GM12878 (cell line): ENCODE measurements at regions not wholly inside any gene's neighbourhood (a gene's known extent, or its start where the extent isn't known, plus 50 kb on each side); places are given as distances from the start of the nearest gene placed in this dataset.

Experiments
- ATAC-seq: fragments of 200-7000 bp; cut with Tn5 transposase; 3 replicates; pipeline ENCODE4 v1.9.1; 2020; ENCODE audit warnings: mild to moderate bottlenecking, moderate library complexity
- BruUV-seq: library from RNA; stranded (reverse); fragments of 400-500 nt; replicated peaks from 2 replicates; lab custom pipeline; 2021; lab: Mats Ljungman, UMichigan
- CTCF ChIA-PET: fragments of 300-600 bp; sonication (Branson Sonifier 250); formaldehyde crosslinking; extraction: SDS; loops from one replicate; lab custom pipeline; 2021; ENCODE audit warnings: inconsistent platforms; lab: Yijun Ruan, JAX
- POLR2A ChIA-PET: fragments of 350-600 bp; formaldehyde crosslinking; extraction: SDS; loops from one replicate; lab custom pipeline; 2021; ENCODE audit warnings: inconsistent platforms; lab: Charles Lee
- RAD21 ChIA-PET: fragments of 300-600 bp; sonication (Branson Sonifier 250); formaldehyde crosslinking; loops from one replicate; lab custom pipeline; 2023; ENCODE audit warnings: antibody characterized with exemption; ENCODE audit not compliant: unreplicated experiment; lab: Charles Lee
- SMC1A ChIA-PET: fragments of 300-600 bp; sonication (Branson Sonifier 250); formaldehyde crosslinking; loops from one replicate; lab custom pipeline; 2023; ENCODE audit not compliant: unreplicated experiment, uncharacterized antibody; lab: Charles Lee
- DNase-seq: peaks from one replicate; pipeline ENCODE4 v3.0.0-alpha.2; 2011; ENCODE audit warnings: low read depth, low spot score
- FAIRE-seq: peaks from 3 replicates; lab custom pipeline; 2011; peaks lifted over from hg19 to GRCh38; lab: Jason Lieb, UNC
- H2AFZ ChIP-seq: 2 replicates; pipeline ENCODE4 v1.6.0; 2011; ENCODE audit warnings: low read depth, low read length, control low read depth; ENCODE audit not compliant: control insufficient read depth
- H3K27ac ChIP-seq: 2 replicates; pipeline ENCODE4 v1.5.1; 2011; ENCODE audit warnings: control low read depth; ENCODE audit not compliant: control insufficient read depth, insufficient read depth
- H3K27me3 ChIP-seq, 2 experiments: replicated peaks in 1 of 2; 2 replicates each; pipeline versions ENCODE4 v1.6.0 to v1.6.1; 2011; ENCODE audit warnings: low read length in 1 of 2; ENCODE audit not compliant: control insufficient read depth in 2 of 2, insufficient read depth in 2 of 2
- H3K36me3 ChIP-seq, 2 experiments: 2 replicates each; pipeline ENCODE4 v1.5.1; 2011; ENCODE audit warnings: low read length in 1 of 2; ENCODE audit not compliant: control insufficient read depth in 2 of 2, insufficient read depth in 2 of 2
- H3K4me1 ChIP-seq: 2 replicates; pipeline ENCODE4 v1.6.1; 2011; ENCODE audit warnings: mild to moderate bottlenecking, low read length, moderate library complexity, mixed read lengths; ENCODE audit not compliant: control insufficient read depth, insufficient read depth
- H3K4me2 ChIP-seq: 2 replicates; pipeline ENCODE4 v1.6.0; 2011; ENCODE audit warnings: control low read depth; ENCODE audit not compliant: control insufficient read depth, insufficient read depth
- H3K4me3 ChIP-seq: fragments of 200-600 bp; sonication (generic); 2 replicates; pipeline ENCODE4 v1.5.1; 2016
- H3K79me2 ChIP-seq: 2 replicates; pipeline ENCODE4 v1.6.0; 2011; ENCODE audit warnings: low read length; ENCODE audit not compliant: control insufficient read depth, insufficient read depth
- H3K9ac ChIP-seq: 2 replicates; pipeline ENCODE4 v1.8.0; 2011; ENCODE audit warnings: low read length, control low read depth, mixed read lengths; ENCODE audit not compliant: control insufficient read depth, insufficient read depth
- H3K9me3 ChIP-seq: replicated peaks from 3 replicates; pipeline ENCODE4 v1.5.1; 2011; ENCODE audit warnings: mild to moderate bottlenecking, low read length; ENCODE audit not compliant: control insufficient read depth, insufficient read depth
- H4K20me1 ChIP-seq: 2 replicates; pipeline ENCODE4 v1.6.0; 2011; ENCODE audit not compliant: control insufficient read depth, insufficient read depth
- CBX3 ChIP-seq: fragments of 200-600 bp; sonication (generic); IDR thresholded peaks from 2 replicates; pipeline ENCODE4 v1.6.1; 2016; ENCODE audit warnings: low read depth, borderline replicate concordance
- CHD2 ChIP-seq: IDR thresholded peaks from 2 replicates; pipeline ENCODE4 v1.6.1; 2011; ENCODE audit warnings: low read depth, low read length, improper control_type of control experiment, borderline replicate concordance
- CREM ChIP-seq: IDR thresholded peaks from 2 replicates; pipeline ENCODE4 v1.6.1; 2014; ENCODE audit warnings: antibody characterized with exemption, low read depth
- IKZF1 ChIP-seq: fragments of 450-650 bp; conservative IDR thresholded peaks from 2 replicates; pipeline ENCODE4 v1.6.1; 2017; ENCODE audit warnings: antibody characterized with exemption, mild to moderate bottlenecking
- JUND ChIP-seq: IDR thresholded peaks from 2 replicates; pipeline ENCODE4 v1.6.1; 2012; ENCODE audit warnings: low read depth, mild to moderate bottlenecking, low read length, improper control_type of control experiment, moderate library complexity
- NR2C2 ChIP-seq: IDR thresholded peaks from 2 replicates; pipeline ENCODE4 v1.6.1; 2011; ENCODE audit warnings: borderline replicate concordance, low read depth; ENCODE audit not compliant: control insufficient read depth, insufficient read length
- NRF1 ChIP-seq: conservative IDR thresholded peaks from 2 replicates; pipeline ENCODE4 v1.6.1; 2011; ENCODE audit warnings: mild to moderate bottlenecking, low read depth, low read length, improper control_type of control experiment
- PML ChIP-seq: IDR thresholded peaks from 2 replicates; pipeline ENCODE4 v1.6.1; 2012; ENCODE audit warnings: low read length, inconsistent platforms
- RCOR1 ChIP-seq: conservative IDR thresholded peaks from 2 replicates; pipeline ENCODE4 v1.6.1; 2012; ENCODE audit warnings: low read depth, low read length, improper control_type of control experiment
- RELA ChIP-seq: fragments of 450-650 bp; IDR thresholded peaks from 2 replicates; pipeline ENCODE4 v1.8.0; 2014; ENCODE audit warnings: borderline replicate concordance; ENCODE audit not compliant: partially characterized antibody
- STAT1 ChIP-seq: fragments of 450-650 bp; conservative IDR thresholded peaks from 2 replicates; pipeline ENCODE4 v1.6.1; 2014; ENCODE audit warnings: antibody characterized with exemption, mild to moderate bottlenecking
- YBX1 ChIP-seq: fragments of 450-650 bp; IDR thresholded peaks from 2 replicates; pipeline ENCODE4 v1.6.1; 2016; ENCODE audit warnings: antibody characterized with exemption
- WGBS: methylation state at CpG from one replicate; pipeline ENCODE4 v1.1.6; 2016; ENCODE audit warnings: low lambda C conversion rate; ENCODE audit not compliant: insufficient replicate concordance, insufficient coverage; ENCODE audit errors: missing lambda C conversion rate; 5-methylcytosine and 5-hydroxymethylcytosine counted together
- in situ Hi-C: fragments of 300-500 bp; cut with MboI; formaldehyde crosslinking; loops from 9 replicates; pipeline ENCODE4 v1.14.3; 2018; ENCODE audit warnings: mixed read lengths
- intact Hi-C: fragments of 100-400 bp; cut with micrococcal nuclease; formaldehyde crosslinking; loops from one replicate; pipeline ENCODE4 v1.14.2; 2022; ENCODE audit not compliant: unreplicated experiment
- TF ChIP-seq, protein P1 (sequence below): fragments of 150-350 bp; IDR thresholded peaks from 2 replicates; pipeline ENCODE4 v1.6.1; 2016; ENCODE audit warnings: low read depth, low read length

- FAIRE-seq (no peak), DNase-seq (no peak), ATAC-seq (peak; percentile 39)
- Histone ChIP-seq H3K4me2 (no peak overlapping the region), H3K27me3 (no peaks in the 10 kb centered on the region), H3K36me3 (no peaks in the 10 kb centered on the region), H3K27ac (peak overlapping the region; percentile 74), H3K4me3 (no peak overlapping the region), H3K9ac (no peak overlapping the region), H4K20me1 (no peaks in the 10 kb centered on the region), H2AFZ (peak overlapping the region; percentile 72), H3K4me1 (peaks cover 10% of the 10 kb centered on the region), H3K79me2 (no peaks in the 10 kb centered on the region), H3K9me3 (peaks cover 5% of the 10 kb centered on the region; the same call in 1 of the 3 replicates)
- in situ Hi-C loops (no loop called here), intact Hi-C loops (no loop called here)
- no TSS peak for BruUV-seq
- SMC1A ChIA-PET = interaction anchor here (0.8 to 4.2 kb wide), 9 partner anchors 11 to 274 kb away, joined by 3 to 36 read pairs (median 4); no protein-coding TSS in a partner anchor
- TF ChIP-seq NR2C2 (no peak), IKZF1 (no peak), JUND (no peak), NRF1 (no peak), CHD2 (no peak), STAT1 (no peak), PML (no peak), CREM (no peak), RCOR1 (no peak), YBX1 (no peak), RELA (no peak), CBX3 (no peak)
- TF ChIP-seq, protein P1, sequence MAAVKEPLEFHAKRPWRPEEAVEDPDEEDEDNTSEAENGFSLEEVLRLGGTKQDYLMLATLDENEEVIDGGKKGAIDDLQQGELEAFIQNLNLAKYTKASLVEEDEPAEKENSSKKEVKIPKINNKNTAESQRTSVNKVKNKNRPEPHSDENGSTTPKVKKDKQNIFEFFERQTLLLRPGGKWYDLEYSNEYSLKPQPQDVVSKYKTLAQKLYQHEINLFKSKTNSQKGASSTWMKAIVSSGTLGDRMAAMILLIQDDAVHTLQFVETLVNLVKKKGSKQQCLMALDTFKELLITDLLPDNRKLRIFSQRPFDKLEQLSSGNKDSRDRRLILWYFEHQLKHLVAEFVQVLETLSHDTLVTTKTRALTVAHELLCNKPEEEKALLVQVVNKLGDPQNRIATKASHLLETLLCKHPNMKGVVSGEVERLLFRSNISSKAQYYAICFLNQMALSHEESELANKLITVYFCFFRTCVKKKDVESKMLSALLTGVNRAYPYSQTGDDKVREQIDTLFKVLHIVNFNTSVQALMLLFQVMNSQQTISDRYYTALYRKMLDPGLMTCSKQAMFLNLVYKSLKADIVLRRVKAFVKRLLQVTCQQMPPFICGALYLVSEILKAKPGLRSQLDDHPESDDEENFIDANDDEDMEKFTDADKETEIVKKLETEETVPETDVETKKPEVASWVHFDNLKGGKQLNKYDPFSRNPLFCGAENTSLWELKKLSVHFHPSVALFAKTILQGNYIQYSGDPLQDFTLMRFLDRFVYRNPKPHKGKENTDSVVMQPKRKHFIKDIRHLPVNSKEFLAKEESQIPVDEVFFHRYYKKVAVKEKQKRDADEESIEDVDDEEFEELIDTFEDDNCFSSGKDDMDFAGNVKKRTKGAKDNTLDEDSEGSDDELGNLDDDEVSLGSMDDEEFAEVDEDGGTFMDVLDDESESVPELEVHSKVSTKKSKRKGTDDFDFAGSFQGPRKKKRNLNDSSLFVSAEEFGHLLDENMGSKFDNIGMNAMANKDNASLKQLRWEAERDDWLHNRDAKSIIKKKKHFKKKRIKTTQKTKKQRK = no peak
- RAD21 ChIA-PET = interaction anchor here (0.8 to 1.2 kb wide), 5 partner anchors 21 to 335 kb away, joined by 3 to 8 read pairs (median 4); no protein-coding TSS in a partner anchor
- 0% methylated on average over 3 of the region's 3 CpGs for WGBS
- POLR2A ChIA-PET = interaction anchor here (0.8 to 1.5 kb wide), 3 partner anchors 12 to 22 kb away, joined by 3 to 5 read pairs (median 4); no protein-coding TSS in a partner anchor
- CTCF ChIA-PET = interaction anchor here (0.9 to 2.7 kb wide), 6 partner anchors 11 to 319 kb away, joined by 3 to 13 read pairs (median 5); no protein-coding TSS in a partner anchor
These were observed 57.1 kb upstream of the ANKRD1 start for GRCh38 chr10:90977855-90978486.
